IPS-20b (cell line): ENCODE measurements at regions not wholly inside any gene's neighbourhood (a gene's known extent, or its start where the extent isn't known, plus 50 kb on each side); places are given as distances from the start of the nearest gene placed in this dataset.
"Not testable (repeated sequence)": the region's sequence is repeated elsewhere in the genome, so short reads cannot be mapped to it uniquely, and the experiment has no call there.

ENCODE experiments used
- H3K27ac ChIP-seq: one replicate; pipeline ENCODE4 v1.5.1; 2013; ENCODE audit warnings: low read length
- H3K27me3 ChIP-seq: 2 replicates; pipeline ENCODE4 v1.6.1; 2013; ENCODE audit warnings: mild to moderate bottlenecking, low read length, inconsistent platforms; ENCODE audit not compliant: insufficient read depth
- H3K36me3 ChIP-seq: 2 replicates; pipeline ENCODE4 v1.6.1; 2013; ENCODE audit warnings: low read depth, mild to moderate bottlenecking, inconsistent platforms, low read length, moderate library complexity; ENCODE audit not compliant: insufficient read depth
- H3K4me1 ChIP-seq: 2 replicates; pipeline ENCODE4 v1.6.1; 2013; ENCODE audit warnings: mild to moderate bottlenecking, control low read depth, inconsistent platforms, low read length, moderate library complexity; ENCODE audit not compliant: insufficient read depth
- H3K4me3 ChIP-seq: 2 replicates; pipeline ENCODE4 v1.5.1; 2013; ENCODE audit warnings: mild to moderate bottlenecking, low read length, inconsistent platforms
- H3K9ac ChIP-seq: 2 replicates; pipeline ENCODE4 v1.6.1; 2013; ENCODE audit warnings: low read depth, mild to moderate bottlenecking, inconsistent platforms, low read length, moderate library complexity
- H3K9me3 ChIP-seq: 2 replicates; pipeline ENCODE4 v1.6.1; 2013; ENCODE audit warnings: mild to moderate bottlenecking, low read depth, low read length, inconsistent platforms; ENCODE audit not compliant: insufficient read depth

DNA sequence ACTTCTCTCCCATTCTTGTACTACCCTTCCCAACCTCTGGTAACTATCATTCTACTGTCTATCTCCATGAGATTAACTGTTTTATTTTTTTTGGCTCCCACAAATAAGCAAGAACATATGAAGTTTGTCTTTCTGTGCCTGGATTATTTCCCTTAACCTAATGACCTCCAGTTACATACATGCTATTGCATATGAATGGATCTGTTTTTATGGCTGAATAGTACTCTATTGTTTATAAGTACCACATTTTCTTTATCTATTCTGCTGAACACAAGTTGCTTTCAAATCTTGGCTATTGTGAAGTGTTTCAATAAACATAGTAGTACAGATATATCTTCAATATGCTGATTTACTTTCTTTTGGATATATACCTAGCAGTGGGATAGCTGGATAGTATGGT lies 376.6 kb upstream of the KCND2 start:
- Histone ChIP-seq H3K27me3 (no peaks in the 10 kb centered on the region), H3K36me3 (no peaks in the 10 kb centered on the region), H3K4me1 (no peaks in the 10 kb centered on the region), H3K4me3 (no peak overlapping the region), H3K27ac (no peak overlapping the region), H3K9ac (no peak overlapping the region), H3K9me3 (no peaks in the 10 kb centered on the region; the same call in 1 of the 2 replicates)

GRCh38 chr7:119900996-119901672 lies 371.8 kb upstream of the KCND2 start:
- H3K4me3 ChIP-seq: no peak overlapping the region
- H3K27ac ChIP-seq: no peak overlapping the region
- H3K9ac ChIP-seq: no peak overlapping the region
- no peaks in the 10 kb centered on the region for H3K4me1 ChIP-seq
- H3K9me3 ChIP-seq: no peaks in the 10 kb centered on the region; the same call in 1 of the 2 replicates
- no peaks in the 10 kb centered on the region for H3K36me3 ChIP-seq
- no peaks in the 10 kb centered on the region for H3K27me3 ChIP-seq

- H3K9ac ChIP-seq: no peak overlapping the region
These were observed 369.9 kb upstream of the KCND2 start for GRCh38 chr7:119903085-119903484.

GRCh38 chr7:119905495-119905894 lies 367.5 kb upstream of the KCND2 start:
- Histone ChIP-seq H3K4me3 (no peak overlapping the region), H3K27me3 (no peaks in the 10 kb centered on the region), H3K9ac (no peak overlapping the region), H3K27ac (no peak overlapping the region), H3K4me1 (no peaks in the 10 kb centered on the region), H3K9me3 (no peaks in the 10 kb centered on the region), H3K36me3 (no peaks in the 10 kb centered on the region)

More at GRCh38 chr7:119903085-119903484, 369.9 kb upstream of the KCND2 start:
- no peak overlapping the region for H3K4me3 ChIP-seq
- no peak overlapping the region for H3K27ac ChIP-seq
- no peaks in the 10 kb centered on the region for H3K4me1 ChIP-seq
- no peaks in the 10 kb centered on the region for H3K36me3 ChIP-seq
- no peaks in the 10 kb centered on the region for H3K9me3 ChIP-seq
- H3K27me3 ChIP-seq: no peaks in the 10 kb centered on the region

GRCh38 chr7:119908948-119909347 lies 364.0 kb upstream of the KCND2 start:
- no peaks in the 10 kb centered on the region for H3K36me3 ChIP-seq
- no peak overlapping the region for H3K27ac ChIP-seq
- H3K27me3 ChIP-seq: no peaks in the 10 kb centered on the region
- no peaks in the 10 kb centered on the region for H3K4me1 ChIP-seq
- no peak overlapping the region for H3K9ac ChIP-seq
- H3K4me3 ChIP-seq: no peak overlapping the region
- no peaks in the 10 kb centered on the region for H3K9me3 ChIP-seq

GRCh38 chr7:119914119-119914518 lies 358.9 kb upstream of the KCND2 start:
- H3K4me1 ChIP-seq, H3K9ac ChIP-seq: not testable (repeated sequence)

GRCh38 chr7:119916501-119916900 lies 356.5 kb upstream of the KCND2 start:
- Histone ChIP-seq H3K9me3 (no peaks in the 10 kb centered on the region), H3K4me3 (no peak overlapping the region), H3K9ac (no peak overlapping the region), H3K36me3 (no peaks in the 10 kb centered on the region), H3K27me3 (no peaks in the 10 kb centered on the region), H3K4me1 (no peaks in the 10 kb centered on the region), H3K27ac (no peak overlapping the region)

More at GRCh38 chr7:119914119-119914518, 358.9 kb upstream of the KCND2 start:
- not testable (repeated sequence) for H3K4me3 ChIP-seq, H3K27me3 ChIP-seq, H3K27ac ChIP-seq, H3K36me3 ChIP-seq, H3K9me3 ChIP-seq

DNA sequence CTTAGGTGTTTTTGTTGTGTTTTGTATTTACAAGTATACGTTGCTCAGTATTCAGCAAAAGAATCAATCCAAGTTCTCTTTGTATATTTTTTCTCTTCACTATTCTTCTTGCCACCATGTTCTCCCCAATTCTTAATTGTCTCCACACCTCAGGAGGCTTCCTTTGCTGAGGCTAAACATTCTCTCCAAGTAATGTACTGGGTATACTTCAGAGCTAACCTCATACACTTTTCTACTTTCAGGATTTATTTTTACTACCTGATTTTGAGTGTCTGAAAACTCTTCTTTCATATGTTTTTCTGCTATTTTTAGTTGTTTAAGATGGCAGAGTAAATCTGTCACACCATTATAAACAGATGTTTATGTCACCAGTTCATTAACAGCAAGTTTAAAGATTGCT lies 354.8 kb upstream of the KCND2 start:
- Histone ChIP-seq H3K4me1 (no peaks in the 10 kb centered on the region), H3K9me3 (no peaks in the 10 kb centered on the region), H3K27ac (no peak overlapping the region), H3K27me3 (no peaks in the 10 kb centered on the region), H3K36me3 (no peaks in the 10 kb centered on the region), H3K9ac (no peak overlapping the region), H3K4me3 (no peak overlapping the region)

DNA sequence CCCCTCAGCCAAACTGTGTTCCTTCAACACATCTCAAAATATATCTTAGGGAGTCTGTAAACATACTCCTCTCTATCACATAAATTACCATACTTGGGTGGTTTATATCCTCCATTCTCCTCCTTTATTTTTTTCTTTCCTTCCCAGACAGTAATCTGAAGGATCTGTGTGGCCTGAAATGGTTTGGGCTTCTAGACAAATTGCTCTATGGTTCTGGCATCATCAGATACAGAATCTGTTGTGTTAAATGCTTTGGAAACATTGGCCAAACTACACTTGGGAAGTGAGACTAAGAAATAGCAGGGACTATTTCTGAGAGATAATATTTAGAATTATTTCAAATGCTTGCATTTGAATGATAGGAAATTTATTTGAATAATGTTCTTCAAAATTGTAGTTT lies 353.0 kb upstream of the KCND2 start:
- H3K9me3 ChIP-seq: no peaks in the 10 kb centered on the region
- H3K27ac ChIP-seq: no peak overlapping the region
- H3K4me3 ChIP-seq: no peak overlapping the region
- H3K4me1 ChIP-seq: no peaks in the 10 kb centered on the region
- H3K27me3 ChIP-seq: no peaks in the 10 kb centered on the region
- no peak overlapping the region for H3K9ac ChIP-seq
- H3K36me3 ChIP-seq: no peaks in the 10 kb centered on the region

- Histone ChIP-seq H3K4me3 (no peak overlapping the region), H3K27me3 (no peaks in the 10 kb centered on the region), H3K4me1 (no peaks in the 10 kb centered on the region), H3K9me3 (no peaks in the 10 kb centered on the region), H3K36me3 (no peaks in the 10 kb centered on the region), H3K27ac (no peak overlapping the region), H3K9ac (no peak overlapping the region)
These were observed 347.2 kb upstream of the KCND2 start for GRCh38 chr7:119925581-119926289.

DNA sequence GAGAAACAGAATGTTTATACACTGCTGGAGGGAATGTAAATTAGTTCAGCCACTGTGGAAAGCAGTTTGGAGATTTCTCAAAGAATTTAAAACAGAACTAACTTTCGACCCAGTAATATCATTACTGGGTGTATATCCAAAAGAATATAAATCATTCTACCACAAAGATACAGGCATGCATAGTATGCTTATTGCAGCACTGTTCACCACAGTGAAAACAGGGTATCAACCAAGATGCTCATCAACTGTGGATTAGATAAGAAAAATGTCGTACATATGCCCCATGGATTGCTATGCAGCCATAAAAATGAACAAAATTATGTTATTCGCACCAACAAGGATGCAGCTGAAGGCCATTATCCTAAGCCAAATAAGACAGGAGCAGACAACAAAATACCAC lies 343.1 kb upstream of the KCND2 start:
- Histone ChIP-seq H3K9ac (no peak overlapping the region), H3K27me3 (no peaks in the 10 kb centered on the region), H3K9me3 (no peaks in the 10 kb centered on the region), H3K4me1 (no peaks in the 10 kb centered on the region), H3K36me3 (no peaks in the 10 kb centered on the region), H3K4me3 (no peak overlapping the region), H3K27ac (no peak overlapping the region)

DNA sequence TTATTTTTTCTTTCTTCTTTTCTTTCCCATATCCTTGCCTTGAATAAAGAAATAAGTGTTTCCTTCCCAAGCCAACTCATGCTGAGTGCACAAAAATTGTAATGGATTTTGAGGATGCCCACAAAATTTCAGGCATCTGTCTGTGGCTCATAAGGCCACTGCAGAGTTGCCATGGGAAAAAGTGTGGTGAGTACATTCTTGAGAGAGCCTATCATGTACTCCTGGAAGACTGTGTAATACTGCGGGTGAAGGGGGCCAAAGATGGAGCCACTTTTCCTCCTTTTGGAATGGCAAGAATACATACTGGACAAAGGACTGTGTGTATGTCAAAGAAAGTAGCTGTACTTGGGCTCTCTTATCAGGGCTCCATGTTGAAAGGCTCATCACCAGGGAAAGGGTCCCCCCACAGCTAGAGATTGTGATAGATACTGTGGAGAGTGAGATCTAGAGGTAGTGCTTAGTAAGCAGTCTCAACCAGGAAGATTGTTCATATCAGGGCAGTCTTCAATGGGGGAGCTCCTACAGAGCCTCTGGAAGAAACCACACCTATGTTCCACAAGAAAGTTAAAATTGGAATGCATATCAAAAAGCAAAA lies 341.6 kb upstream of the KCND2 start:
- Histone ChIP-seq H3K9ac (no peak overlapping the region), H3K36me3 (no peaks in the 10 kb centered on the region), H3K4me3 (no peak overlapping the region), H3K4me1 (no peaks in the 10 kb centered on the region), H3K27ac (no peak overlapping the region), H3K27me3 (no peaks in the 10 kb centered on the region), H3K9me3 (no peaks in the 10 kb centered on the region)
